ENCODE measurements at regions not wholly inside any gene's neighbourhood (a gene's known extent, or its start where the extent isn't known, plus 50 kb on each side); places are given as distances from the start of the nearest gene placed in this dataset.
A peak's percentile ranks its signal among the peaks of the same experiment; 100 is the strongest.

- no peak for DNase-seq (ENCODE audit: low read depth)
Observed at GRCh38 chr9:73565026-73565425, 413.4 kb downstream of the ANXA1 start.

- DNase-seq (ENCODE audit: low read depth), result peak; percentile 1
Observed at GRCh38 chr9:73565833-73566465, 414.3 kb downstream of the ANXA1 start.

- no peak for DNase-seq (ENCODE audit: low read depth)
Observed at GRCh38 chr9:73566627-73567026, 415.0 kb downstream of the ANXA1 start.

- DNase-seq (ENCODE audit: low read depth), result no peak
Observed at GRCh38 chr9:73573235-73573634, 421.6 kb downstream of the ANXA1 start.

GRCh38 chr9:73575101-73576060, 423.7 kb downstream of the ANXA1 start:
- no peak for DNase-seq (ENCODE audit: low read depth)

- DNase-seq (ENCODE audit: low read depth), result peak; percentile 12
Observed at GRCh38 chr9:73577848-73578247, 426.2 kb downstream of the ANXA1 start.

- no peak for DNase-seq (ENCODE audit: low read depth)
Observed at GRCh38 chr9:73579823-73580222, 428.2 kb downstream of the ANXA1 start.

- DNase-seq (ENCODE audit: low read depth), result no peak
Observed at GRCh38 chr9:73583576-73583975, 431.9 kb downstream of the ANXA1 start.

GRCh38 chr9:73595036-73595545, 443.4 kb downstream of the ANXA1 start:
- no peak for DNase-seq (ENCODE audit: low read depth)

- DNase-seq (ENCODE audit: low read depth), result no peak
Observed at GRCh38 chr9:73596321-73596720, 444.7 kb downstream of the ANXA1 start.

GRCh38 chr9:73597039-73597438, 445.4 kb downstream of the ANXA1 start:
- DNase-seq (ENCODE audit: low read depth), result no peak

- no peak for DNase-seq (ENCODE audit: low read depth)
Observed at GRCh38 chr9:73597771-73598170, 446.1 kb downstream of the ANXA1 start.

GRCh38 chr9:73609381-73609780, 457.7 kb downstream of the ANXA1 start:
- no peak for DNase-seq (ENCODE audit: low read depth)

- no peak for DNase-seq (ENCODE audit: low read depth)
Observed at GRCh38 chr9:73611032-73611431, 459.4 kb downstream of the ANXA1 start.

- DNase-seq (ENCODE audit: low read depth), result peak; percentile 3
Observed at GRCh38 chr9:73613092-73613701, 461.5 kb downstream of the ANXA1 start.

GRCh38 chr9:73615557-73615956, 463.9 kb downstream of the ANXA1 start:
- DNase-seq (ENCODE audit: low read depth), result no peak

GRCh38 chr9:73617586-73617985, 465.9 kb downstream of the ANXA1 start:
- DNase-seq (ENCODE audit: low read depth), result no peak

- no peak for DNase-seq (ENCODE audit: low read depth)
Observed at GRCh38 chr9:73640971-73641370, 489.3 kb downstream of the ANXA1 start.

GRCh38 chr9:73643379-73644013, 491.8 kb downstream of the ANXA1 start:
- no peak for DNase-seq (ENCODE audit: low read depth)

GRCh38 chr9:73647560-73647959, 495.9 kb downstream of the ANXA1 start:
- DNase-seq (ENCODE audit: low read depth), result no peak

- no peak for DNase-seq (ENCODE audit: low read depth)
Observed at GRCh38 chr9:73649552-73649951, 497.9 kb downstream of the ANXA1 start.

- no peak for DNase-seq (ENCODE audit: low read depth)
Observed at GRCh38 chr9:73655363-73655762, 503.7 kb downstream of the ANXA1 start.

All from EH (cell line).